A549 (cell line): ENCODE measurements at regions not wholly inside any gene's neighbourhood (a gene's known extent, or its start where the extent isn't known, plus 50 kb on each side); places are given as distances from the start of the nearest gene placed in this dataset.

ENCODE experiments used
- BCL3 ChIP-seq: fragments of >200 bp; sonication (Bioruptor Twin); formaldehyde crosslinking; IDR thresholded peaks from 3 replicates; pipeline ENCODE4 v1.6.1; 2016
- CTCF ChIP-seq: fragments of >200 bp; sonication (Bioruptor Twin); formaldehyde crosslinking; IDR thresholded peaks from 3 replicates; pipeline ENCODE4 v1.5.1; 2016
- E2F6 ChIP-seq: IDR thresholded peaks from 2 replicates; pipeline ENCODE4 v1.6.1; 2012; ENCODE audit warnings: low read depth, borderline replicate concordance
- JUNB ChIP-seq: fragments of >200 bp; sonication (Bioruptor Twin); formaldehyde crosslinking; IDR thresholded peaks from 2 replicates; pipeline ENCODE4 v1.6.1; 2016
- NFE2L2 ChIP-seq: fragments of 150-350 bp; conservative IDR thresholded peaks from 2 replicates; pipeline ENCODE4 v1.6.1; 2014; ENCODE audit warnings: low read length
- POLR2A ChIP-seq: IDR thresholded peaks from 2 replicates; pipeline ENCODE4 v1.6.1; 2012; ENCODE audit warnings: mild to moderate bottlenecking, low read length
- RNF2 ChIP-seq: fragments of 200-600 bp; sonication (generic); IDR thresholded peaks from 2 replicates; pipeline ENCODE4 v1.6.1; 2016; ENCODE audit warnings: low read depth, mild to moderate bottlenecking, antibody characterized with exemption, moderate library complexity, borderline replicate concordance
- SMC3 ChIP-seq: fragments of >200 bp; sonication (Bioruptor Twin); formaldehyde crosslinking; IDR thresholded peaks from 3 replicates; pipeline ENCODE4 v1.6.1; 2018; ENCODE audit warnings: inconsistent platforms
- ZNF302 ChIP-seq: fragments of 250-450 bp; sonication (Bioruptor Pico); IDR thresholded peaks from 2 replicates; pipeline ENCODE4 v1.9.0; 2021; ENCODE audit warnings: inconsistent platforms, mild to moderate bottlenecking, moderate library complexity

- TF ChIP-seq RNF2 = no peak
- TF ChIP-seq JUNB = no peak
- no peak for TF ChIP-seq NFE2L2
- TF ChIP-seq POLR2A = no peak
- no peak for TF ChIP-seq E2F6
- TF ChIP-seq ZNF302 = no peak
- TF ChIP-seq BCL3 = no peak
- no peak for TF ChIP-seq CTCF
- TF ChIP-seq SMC3 = no peak
Measured at GRCh38 chr7:34309584-34309983, 348.4 kb upstream of the NPSR1 start.
